Liver (tissue), 8 donors: ENCODE measurements at regions not wholly inside any gene's neighbourhood (a gene's known extent, or its start where the extent isn't known, plus 50 kb on each side); places are given as distances from the start of the nearest gene placed in this dataset.

Source experiments
- DNase-seq: peaks from one replicate; pipeline ENCODE4 v3.0.0-alpha.2; 2017; ENCODE audit warnings: low spot score
- H3K27ac ChIP-seq, 2 donors: one replicate each; pipeline ENCODE4 v1.7.0; 2013; ENCODE audit warnings: inconsistent platforms in 2 of 2, low read length in 2 of 2, control low read depth in 1 of 2, low read depth in 1 of 2, mild to moderate bottlenecking in 1 of 2
- H3K27me3 ChIP-seq, 4 donors: one replicate each; pipeline versions ENCODE4 v1.6.1 to v1.7.0; 2013; ENCODE audit warnings: low read length in 3 of 4, inconsistent platforms in 1 of 4, mild to moderate bottlenecking in 1 of 4, moderate library complexity in 1 of 4; ENCODE audit not compliant: control insufficient read depth in 4 of 4, insufficient read depth in 4 of 4
- H3K36me3 ChIP-seq, 4 donors: one replicate each; pipeline versions ENCODE4 v1.6.1 to v1.7.0; 2013; ENCODE audit warnings: low read length in 3 of 4, mild to moderate bottlenecking in 3 of 4, low read depth in 1 of 4, moderate library complexity in 1 of 4; ENCODE audit not compliant: control insufficient read depth in 4 of 4, insufficient read depth in 3 of 4
- H3K4me1 ChIP-seq, 4 donors: one replicate each; pipeline versions ENCODE4 v1.6.1 to v1.7.0; 2013; ENCODE audit warnings: low read length in 3 of 4, mild to moderate bottlenecking in 3 of 4, moderate library complexity in 1 of 4; ENCODE audit not compliant: control insufficient read depth in 4 of 4, insufficient read depth in 4 of 4
- H3K4me3 ChIP-seq, 3 donors: one replicate each; pipeline versions ENCODE4 v1.6.1 to v1.7.0; 2013; ENCODE audit warnings: low read length in 3 of 3, control low read depth in 1 of 3, low read depth in 1 of 3, mild to moderate bottlenecking in 1 of 3
- H3K9ac ChIP-seq, 2 donors: one replicate each; pipeline ENCODE4 v1.7.0; 2013; ENCODE audit warnings: low read length in 2 of 2, mild to moderate bottlenecking in 2 of 2, moderate library complexity in 2 of 2, control low read depth in 1 of 2, low read depth in 1 of 2
- H3K9me3 ChIP-seq, 4 donors: one replicate each; pipeline versions ENCODE4 v1.6.1 to v1.7.0; 2013; ENCODE audit warnings: low read length in 3 of 4; ENCODE audit not compliant: control insufficient read depth in 4 of 4
- EGR1 ChIP-seq, 2 donors: IDR thresholded peaks; 2 replicates each; pipeline ENCODE4 v1.6.1; 2016 to 2018; ENCODE audit warnings: antibody characterized with exemption in 2 of 2, low read depth in 2 of 2
- FOXA2 ChIP-seq: IDR thresholded peaks from 2 replicates; pipeline ENCODE4 v1.6.1; 2016; ENCODE audit warnings: antibody characterized with exemption
- GABPA ChIP-seq, 2 donors: IDR thresholded peaks in 1 of 2; conservative IDR thresholded peaks in 1 of 2; 2 replicates each; pipeline ENCODE4 v1.6.1; 2016; ENCODE audit warnings: antibody characterized with exemption in 2 of 2, mild to moderate bottlenecking in 1 of 2, moderate library complexity in 1 of 2
- HNF4A ChIP-seq, 2 donors: conservative IDR thresholded peaks; 2 replicates each; pipeline ENCODE4 v1.6.1; 2016; ENCODE audit warnings: antibody characterized with exemption in 2 of 2, mild to moderate bottlenecking in 2 of 2
- HNF4G ChIP-seq: IDR thresholded peaks from 2 replicates; pipeline ENCODE4 v1.6.1; 2016; ENCODE audit warnings: antibody characterized with exemption
- JUND ChIP-seq, 2 donors: IDR thresholded peaks; 2 replicates each; pipeline ENCODE4 v1.6.1; 2016; ENCODE audit warnings: antibody characterized with exemption in 2 of 2
- NR2F2 ChIP-seq: IDR thresholded peaks from 2 replicates; pipeline ENCODE4 v1.6.1; 2016; ENCODE audit warnings: antibody characterized with exemption
- RAD21 ChIP-seq, 2 donors: IDR thresholded peaks; 2 replicates each; pipeline ENCODE4 v1.6.1; 2016; ENCODE audit warnings: antibody characterized with exemption in 2 of 2, mild to moderate bottlenecking in 2 of 2
- REST ChIP-seq: IDR thresholded peaks from 2 replicates; pipeline ENCODE4 v1.6.1; 2016; ENCODE audit warnings: antibody characterized with exemption, mild to moderate bottlenecking
- RXRA ChIP-seq, 2 donors: IDR thresholded peaks; 2 replicates each; pipeline ENCODE4 v1.6.1; 2017 to 2018; ENCODE audit warnings: antibody characterized with exemption in 2 of 2, mild to moderate bottlenecking in 1 of 2
- SP1 ChIP-seq: IDR thresholded peaks from 2 replicates; pipeline ENCODE4 v1.6.1; 2018; ENCODE audit warnings: antibody characterized with exemption, mild to moderate bottlenecking
- TAF1 ChIP-seq: conservative IDR thresholded peaks from 2 replicates; pipeline ENCODE4 v1.6.1; 2016; ENCODE audit warnings: antibody characterized with exemption, mild to moderate bottlenecking
- YY1 ChIP-seq: IDR thresholded peaks from 2 replicates; pipeline ENCODE4 v1.6.1; 2016; ENCODE audit warnings: antibody characterized with exemption, mild to moderate bottlenecking
- ZBTB33 ChIP-seq: IDR thresholded peaks from 2 replicates; pipeline ENCODE4 v1.6.1; 2016; ENCODE audit warnings: antibody characterized with exemption
- WGBS: extraction: QIAGEN DNeasy Blood & Tissue Kit; methylation state at CpG from one replicate; pipeline ENCODE4 v1.1.7; 2013; 5-methylcytosine and 5-hydroxymethylcytosine counted together
- TF ChIP-seq, protein P1 (sequence below): IDR thresholded peaks from 2 replicates; pipeline ENCODE4 v1.6.1; 2016; ENCODE audit warnings: antibody characterized with exemption
- TF ChIP-seq, protein P2 (sequence below): fragments of 150-350 bp; IDR thresholded peaks from 2 replicates; pipeline ENCODE4 v1.5.1; 2017; ENCODE audit warnings: improper control_type of control experiment, low read depth, low read length; ENCODE audit not compliant: missing input control
- TF ChIP-seq, protein P3 (sequence below): IDR thresholded peaks from 2 replicates; pipeline ENCODE4 v1.6.1; 2016; ENCODE audit warnings: antibody characterized with exemption
- donor health status: healthy.
- donor health status: healthy.
- donor health status: healthy.
- donor health status: healthy.
- donor health status: healthy.

DNA sequence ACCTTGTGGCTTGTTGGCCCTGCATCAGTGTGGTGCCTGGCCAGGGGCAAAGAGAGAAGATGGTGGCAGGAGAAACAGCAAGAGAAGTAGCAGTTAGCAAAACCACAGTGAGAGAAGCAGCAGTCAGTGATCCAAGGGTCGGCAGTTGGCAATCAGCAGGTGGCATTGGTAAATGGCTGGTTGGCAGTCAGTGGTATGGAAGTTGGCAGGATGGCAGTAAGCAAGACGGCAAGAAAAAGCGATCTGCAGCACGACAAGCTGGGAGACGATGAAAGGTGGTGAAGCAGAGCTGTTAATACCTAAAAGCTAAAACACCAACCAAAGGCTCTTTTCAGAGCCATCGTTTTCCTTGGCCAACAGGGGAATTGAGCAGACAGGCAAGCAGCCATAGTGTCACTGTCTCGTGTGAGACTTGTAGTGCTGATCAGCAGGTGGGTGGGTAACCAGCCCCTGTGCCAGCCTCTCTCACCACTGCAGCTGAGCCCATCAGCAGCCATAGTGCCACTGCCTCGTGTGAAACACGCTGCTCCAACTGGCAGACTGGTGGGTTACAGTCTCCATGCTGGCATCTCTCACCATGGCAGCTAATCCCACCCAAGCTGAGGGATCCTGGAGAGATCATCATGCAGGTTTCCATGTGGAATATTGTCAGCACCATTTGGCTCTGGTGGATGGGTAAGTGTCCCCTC is 2078.4 kb downstream of the PCDH7 start:
- Histone ChIP-seq H3K27me3 (no peaks in the 10 kb centered on the region), H3K9me3 (no peaks in the 10 kb centered on the region), H3K9ac (no peak overlapping the region), H3K4me1 (peaks cover 0 to 4% (median 0%) of the 10 kb centered on the region in 4 donors), H3K36me3 (no peaks in the 10 kb centered on the region), H3K4me3 (no peak overlapping the region), H3K27ac (no peak overlapping the region)
- 83% methylated on average over 9 of the region's 9 CpGs for WGBS
- DNase-seq: no peak
- TF ChIP-seq TAF1 (no peak), EGR1 (IDR thresholded peaks at IDR 0.05; ENCODE audit: low read depth in 2 of 2) (no peak), HNF4G (no peak), ZBTB33 (no peak), JUND (IDR thresholded peaks at IDR 0.05) (no peak), REST (no peak), GABPA (IDR thresholded peaks at IDR 0.05 in 1 of 2, conservative IDR thresholded peaks at IDR 0.05 in 1 of 2) (no peak), SP1 (no peak), RXRA (IDR thresholded peaks at IDR 0.05) (no peak), YY1 (no peak), NR2F2 (no peak), RAD21 (IDR thresholded peaks at IDR 0.05) (no peak), FOXA2 (no peak), HNF4A (conservative IDR thresholded peaks at IDR 0.05) (no peak)
- TF ChIP-seq, protein P1, sequence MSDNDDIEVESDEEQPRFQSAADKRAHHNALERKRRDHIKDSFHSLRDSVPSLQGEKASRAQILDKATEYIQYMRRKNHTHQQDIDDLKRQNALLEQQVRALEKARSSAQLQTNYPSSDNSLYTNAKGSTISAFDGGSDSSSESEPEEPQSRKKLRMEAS: no peak
- TF ChIP-seq, protein P2, sequence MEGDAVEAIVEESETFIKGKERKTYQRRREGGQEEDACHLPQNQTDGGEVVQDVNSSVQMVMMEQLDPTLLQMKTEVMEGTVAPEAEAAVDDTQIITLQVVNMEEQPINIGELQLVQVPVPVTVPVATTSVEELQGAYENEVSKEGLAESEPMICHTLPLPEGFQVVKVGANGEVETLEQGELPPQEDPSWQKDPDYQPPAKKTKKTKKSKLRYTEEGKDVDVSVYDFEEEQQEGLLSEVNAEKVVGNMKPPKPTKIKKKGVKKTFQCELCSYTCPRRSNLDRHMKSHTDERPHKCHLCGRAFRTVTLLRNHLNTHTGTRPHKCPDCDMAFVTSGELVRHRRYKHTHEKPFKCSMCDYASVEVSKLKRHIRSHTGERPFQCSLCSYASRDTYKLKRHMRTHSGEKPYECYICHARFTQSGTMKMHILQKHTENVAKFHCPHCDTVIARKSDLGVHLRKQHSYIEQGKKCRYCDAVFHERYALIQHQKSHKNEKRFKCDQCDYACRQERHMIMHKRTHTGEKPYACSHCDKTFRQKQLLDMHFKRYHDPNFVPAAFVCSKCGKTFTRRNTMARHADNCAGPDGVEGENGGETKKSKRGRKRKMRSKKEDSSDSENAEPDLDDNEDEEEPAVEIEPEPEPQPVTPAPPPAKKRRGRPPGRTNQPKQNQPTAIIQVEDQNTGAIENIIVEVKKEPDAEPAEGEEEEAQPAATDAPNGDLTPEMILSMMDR: no peak
- TF ChIP-seq, protein P3, sequence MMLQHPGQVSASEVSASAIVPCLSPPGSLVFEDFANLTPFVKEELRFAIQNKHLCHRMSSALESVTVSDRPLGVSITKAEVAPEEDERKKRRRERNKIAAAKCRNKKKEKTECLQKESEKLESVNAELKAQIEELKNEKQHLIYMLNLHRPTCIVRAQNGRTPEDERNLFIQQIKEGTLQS: no peak
